ENCODE measurements at regions not wholly inside any gene's neighbourhood (a gene's known extent, or its start where the extent isn't known, plus 50 kb on each side); places are given as distances from the start of the nearest gene placed in this dataset.

DNA sequence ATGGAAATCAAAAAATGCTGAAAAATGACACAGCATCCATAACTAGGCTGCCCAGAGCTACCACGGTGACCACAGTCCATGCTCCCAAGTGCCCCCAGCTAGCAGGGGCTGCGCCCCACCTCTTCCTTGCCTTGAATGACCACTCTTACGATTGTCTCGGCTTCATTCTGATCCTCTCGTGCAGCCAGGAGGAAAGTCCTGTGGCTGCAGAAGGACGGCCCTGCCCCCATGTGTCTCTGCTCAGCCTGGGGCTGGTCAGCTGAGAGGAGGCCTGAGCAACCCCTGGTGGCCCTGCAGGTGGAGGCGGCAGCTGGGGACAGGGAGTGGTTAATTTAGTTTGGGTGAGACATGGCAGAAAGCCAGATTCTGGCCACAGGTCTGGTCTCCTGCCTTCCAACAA lies 54.3 kb downstream of the KCNF1 start:
- TF ChIP-seq JUND (IDR thresholded peaks at IDR 0.05), result no peak
- TF ChIP-seq, protein P1, sequence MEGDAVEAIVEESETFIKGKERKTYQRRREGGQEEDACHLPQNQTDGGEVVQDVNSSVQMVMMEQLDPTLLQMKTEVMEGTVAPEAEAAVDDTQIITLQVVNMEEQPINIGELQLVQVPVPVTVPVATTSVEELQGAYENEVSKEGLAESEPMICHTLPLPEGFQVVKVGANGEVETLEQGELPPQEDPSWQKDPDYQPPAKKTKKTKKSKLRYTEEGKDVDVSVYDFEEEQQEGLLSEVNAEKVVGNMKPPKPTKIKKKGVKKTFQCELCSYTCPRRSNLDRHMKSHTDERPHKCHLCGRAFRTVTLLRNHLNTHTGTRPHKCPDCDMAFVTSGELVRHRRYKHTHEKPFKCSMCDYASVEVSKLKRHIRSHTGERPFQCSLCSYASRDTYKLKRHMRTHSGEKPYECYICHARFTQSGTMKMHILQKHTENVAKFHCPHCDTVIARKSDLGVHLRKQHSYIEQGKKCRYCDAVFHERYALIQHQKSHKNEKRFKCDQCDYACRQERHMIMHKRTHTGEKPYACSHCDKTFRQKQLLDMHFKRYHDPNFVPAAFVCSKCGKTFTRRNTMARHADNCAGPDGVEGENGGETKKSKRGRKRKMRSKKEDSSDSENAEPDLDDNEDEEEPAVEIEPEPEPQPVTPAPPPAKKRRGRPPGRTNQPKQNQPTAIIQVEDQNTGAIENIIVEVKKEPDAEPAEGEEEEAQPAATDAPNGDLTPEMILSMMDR (IDR thresholded peaks at IDR 0.05 in 2 of 3, conservative IDR thresholded peaks at IDR 0.05 in 1 of 3; ENCODE audit: borderline replicate concordance in 1 of 3, insufficient read depth in 1 of 3, low read depth in 2 of 3, low read length in 2 of 3), result no peak
- no peak for TF ChIP-seq POLR2AphosphoS5 (IDR thresholded peaks at IDR 0.05; ENCODE audit: low read depth, low read length)
- no peak for TF ChIP-seq POLR2A (IDR thresholded peaks at IDR 0.05; ENCODE audit: borderline replicate concordance, extremely low read depth, insufficient read depth, insufficient read length)
- TF ChIP-seq RAD21 (IDR thresholded peaks at IDR 0.05; ENCODE audit: low read depth), result no peak
- TF ChIP-seq FOSL1 (IDR thresholded peaks at IDR 0.05; ENCODE audit: low read depth), result no peak
- TF ChIP-seq EZH2 (IDR thresholded peaks at IDR 0.05), result no peak
